Spleen (tissue), 11 donors: ENCODE measurements at regions not wholly inside any gene's neighbourhood (a gene's known extent, or its start where the extent isn't known, plus 50 kb on each side); places are given as distances from the start of the nearest gene placed in this dataset.

Source experiments
- DNase-seq: peaks from one replicate; pipeline ENCODE4 v3.0.0-alpha.2; 2020
- H3K27ac ChIP-seq, 8 donors: fragments of 200-600 bp; sonication (generic) in 7 of 8; 1 replicate in 4 of 8; 2 replicates in 4 of 8; pipeline versions ENCODE4 v1.5.0 to v1.8.0; 2016 to 2021; ENCODE audit warnings: inconsistent platforms in 4 of 8, mild to moderate bottlenecking in 4 of 8, moderate library complexity in 1 of 8
- H3K27me3 ChIP-seq, 7 donors: fragments of 200-600 bp; sonication (generic) in 6 of 7; replicated peaks in 1 of 7; 1 replicate in 4 of 7; 2 replicates in 3 of 7; pipeline versions ENCODE4 v1.5.0 to v1.8.0; 2016 to 2021; ENCODE audit warnings: inconsistent platforms in 3 of 7, mild to moderate bottlenecking in 1 of 7
- H3K36me3 ChIP-seq, 6 donors: fragments of 200-600 bp; sonication (generic) in 5 of 6; 1 replicate in 4 of 6; 2 replicates in 2 of 6; pipeline versions ENCODE4 v1.5.0 to v1.8.0; 2016 to 2021; ENCODE audit warnings: inconsistent platforms in 2 of 6
- H3K4me1 ChIP-seq, 6 donors: fragments of 200-600 bp; sonication (generic) in 5 of 6; 1 replicate in 3 of 6; 2 replicates in 3 of 6; pipeline versions ENCODE4 v1.5.0 to v1.8.0; 2016 to 2021; ENCODE audit warnings: inconsistent platforms in 3 of 6
- H3K4me3 ChIP-seq, 8 donors: fragments of 200-600 bp; sonication (generic) in 7 of 8; 1 replicate in 4 of 8; 2 replicates in 4 of 8; pipeline versions ENCODE4 v1.5.0 to v1.8.0; 2016 to 2021; ENCODE audit warnings: inconsistent platforms in 4 of 8, mild to moderate bottlenecking in 4 of 8, moderate library complexity in 2 of 8
- H3K9me3 ChIP-seq, 8 donors: fragments of 200-600 bp; sonication (generic) in 7 of 8; 1 replicate in 4 of 8; 2 replicates in 4 of 8; pipeline versions ENCODE4 v1.5.0 to v1.8.0; 2016 to 2021; ENCODE audit warnings: inconsistent platforms in 4 of 8
- POLR2A ChIP-seq, 3 donors: fragments of 450-650 bp; IDR thresholded peaks; one replicate each; pipeline ENCODE4 v1.5.1; 2017; ENCODE audit warnings: antibody characterized with exemption in 3 of 3, mild to moderate bottlenecking in 1 of 3
- POLR2AphosphoS5 ChIP-seq, 3 donors: sonication (generic); formaldehyde crosslinking; IDR thresholded peaks; one replicate each; pipeline ENCODE4 v1.5.1; 2017; ENCODE audit warnings: antibody characterized with exemption in 3 of 3
- WGBS, 5 donors: extraction: QIAGEN DNeasy Blood & Tissue Kit in 3 of 5; methylation state at CpG; one replicate each; pipeline versions ENCODE4 v1.1.5 to v1.1.7; 2013 to 2018; 5-methylcytosine and 5-hydroxymethylcytosine counted together
- intact Hi-C: fragments of 100-400 bp; cut with DNase I; formaldehyde crosslinking; loops from one replicate; pipeline ENCODE4 v1.15.0; 2023; ENCODE audit warnings: low total_unique reads
- TF ChIP-seq, protein P1 (sequence below), 11 experiments: fragments of 200-600 bp in 7 of 11; fragments of 450-650 bp in 4 of 11; sonication (generic) in 4 of 11; IDR thresholded peaks in 8 of 11; conservative IDR thresholded peaks in 3 of 11; 1 replicate in 7 of 11; 2 replicates in 4 of 11; pipeline versions ENCODE4 v1.4.0 to v1.8.0; 2016 to 2021; ENCODE audit warnings: antibody characterized with exemption in 11 of 11, inconsistent platforms in 4 of 11, mild to moderate bottlenecking in 1 of 11
- donor health status: healthy with polysubstance abuse.
- donor health status: DM: no; HTN: no; CAD: no; lungs with moderate emphysema.
- donor health status: DM: no; HTN: no; CAD: no.
- donor health status: Bipolar disorder and iron deficiency.
- donor health status: healthy.
- donor health status: DM: no; HTN: no; CAD: no.
- donor health status: DM: yes; HTN: yes; CAD: no.

DNA sequence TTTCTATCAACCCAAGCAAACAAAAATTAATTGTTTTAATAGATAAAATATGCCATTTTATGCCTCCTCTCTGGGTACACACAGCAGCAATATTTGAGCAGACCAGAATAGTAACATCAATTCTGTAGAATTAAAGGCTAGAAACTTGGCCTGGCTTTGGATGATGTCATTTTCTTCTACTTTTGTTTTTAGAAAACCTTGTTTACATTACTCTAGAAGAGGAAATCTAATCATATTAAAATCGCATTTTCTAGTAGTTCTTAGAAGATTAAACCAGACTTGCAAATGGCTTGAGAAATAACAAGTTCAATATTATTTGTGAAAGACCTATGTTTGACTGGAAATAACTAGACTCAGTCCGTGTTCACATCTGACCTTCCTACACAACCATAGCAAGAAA is 102.3 kb upstream of the RFX8 start:
- no peaks in the 10 kb centered on the region for H3K4me1 ChIP-seq
- DNase-seq, result no peak
- TF ChIP-seq, protein P1, sequence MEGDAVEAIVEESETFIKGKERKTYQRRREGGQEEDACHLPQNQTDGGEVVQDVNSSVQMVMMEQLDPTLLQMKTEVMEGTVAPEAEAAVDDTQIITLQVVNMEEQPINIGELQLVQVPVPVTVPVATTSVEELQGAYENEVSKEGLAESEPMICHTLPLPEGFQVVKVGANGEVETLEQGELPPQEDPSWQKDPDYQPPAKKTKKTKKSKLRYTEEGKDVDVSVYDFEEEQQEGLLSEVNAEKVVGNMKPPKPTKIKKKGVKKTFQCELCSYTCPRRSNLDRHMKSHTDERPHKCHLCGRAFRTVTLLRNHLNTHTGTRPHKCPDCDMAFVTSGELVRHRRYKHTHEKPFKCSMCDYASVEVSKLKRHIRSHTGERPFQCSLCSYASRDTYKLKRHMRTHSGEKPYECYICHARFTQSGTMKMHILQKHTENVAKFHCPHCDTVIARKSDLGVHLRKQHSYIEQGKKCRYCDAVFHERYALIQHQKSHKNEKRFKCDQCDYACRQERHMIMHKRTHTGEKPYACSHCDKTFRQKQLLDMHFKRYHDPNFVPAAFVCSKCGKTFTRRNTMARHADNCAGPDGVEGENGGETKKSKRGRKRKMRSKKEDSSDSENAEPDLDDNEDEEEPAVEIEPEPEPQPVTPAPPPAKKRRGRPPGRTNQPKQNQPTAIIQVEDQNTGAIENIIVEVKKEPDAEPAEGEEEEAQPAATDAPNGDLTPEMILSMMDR (IDR thresholded peaks at IDR 0.05 in 8 of 11, conservative IDR thresholded peaks at IDR 0.05 in 3 of 11), result no peak
- no peak for TF ChIP-seq POLR2A (IDR thresholded peaks at IDR 0.05)
- no peak for TF ChIP-seq POLR2AphosphoS5 (IDR thresholded peaks at IDR 0.05)
- intact Hi-C loops, result no loop called here
- H3K27ac ChIP-seq, result no peak overlapping the region
- H3K27me3 ChIP-seq, result no peaks in the 10 kb centered on the region
- H3K9me3 ChIP-seq, result no peaks in the 10 kb centered on the region
- no peak overlapping the region for H3K4me3 ChIP-seq
- no peaks in the 10 kb centered on the region for H3K36me3 ChIP-seq
- 59 to 79% (median 75%) methylated on average over 2 of the region's 2 CpGs for WGBS, 5 donors

DNA sequence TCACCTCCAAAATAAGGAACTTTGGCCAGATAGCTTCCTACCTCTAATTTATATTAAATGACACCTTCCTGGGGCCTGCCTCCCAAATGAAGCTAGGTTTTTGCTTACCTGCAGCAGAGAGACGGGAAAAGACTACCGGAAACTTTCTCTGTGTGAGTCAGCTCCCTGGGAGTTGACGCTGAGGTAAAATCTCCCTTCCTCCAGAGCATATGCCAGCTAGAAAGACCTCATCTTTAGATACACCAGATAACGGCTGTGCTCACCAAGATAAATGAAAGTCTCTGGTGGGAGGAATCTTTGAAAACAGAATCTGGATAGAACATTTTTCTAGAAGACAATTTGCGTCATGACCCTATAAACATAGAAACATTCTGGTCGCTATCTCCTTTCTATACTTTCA is 99.7 kb upstream of the RFX8 start:
- no peak for TF ChIP-seq POLR2A (IDR thresholded peaks at IDR 0.05)
- no peak for TF ChIP-seq POLR2AphosphoS5 (IDR thresholded peaks at IDR 0.05)
- TF ChIP-seq, protein P1 (IDR thresholded peaks at IDR 0.05 in 8 of 11, conservative IDR thresholded peaks at IDR 0.05 in 3 of 11), result no peak
- Histone ChIP-seq H3K27me3 (no peaks in the 10 kb centered on the region), H3K36me3 (no peaks in the 10 kb centered on the region), H3K9me3 (no peaks in the 10 kb centered on the region), H3K4me3 (no peak overlapping the region), H3K27ac (no peak overlapping the region), H3K4me1 (no peaks in the 10 kb centered on the region)
- 87 to 93% (median 91%) methylated on average over 6 of the region's 6 CpGs for WGBS, 5 donors
- intact Hi-C loops, result no loop called here
- no peak for DNase-seq

DNA sequence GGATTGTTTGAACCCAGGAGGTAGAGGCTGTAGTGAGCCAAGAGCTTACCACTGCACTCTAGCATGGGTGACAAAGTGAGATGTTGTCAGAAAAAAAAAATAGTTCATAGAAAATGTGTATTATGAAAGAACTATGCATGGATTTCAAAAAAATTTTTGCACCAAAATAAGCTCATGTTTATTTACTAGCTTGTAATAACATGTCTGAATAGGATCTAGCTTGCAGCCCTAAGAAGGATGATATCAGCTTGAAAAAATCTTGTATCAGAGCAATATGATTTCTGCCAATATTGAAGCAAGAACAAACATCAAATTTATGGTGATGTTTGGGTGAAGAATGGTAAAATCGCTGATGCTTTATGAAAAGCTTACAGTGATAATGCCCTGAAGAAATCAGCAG is 97.0 kb upstream of the RFX8 start:
- DNase-seq, result no peak
- H3K4me3 ChIP-seq, result no peak overlapping the region
- H3K9me3 ChIP-seq, result no peaks in the 10 kb centered on the region
- no peak for TF ChIP-seq POLR2AphosphoS5 (IDR thresholded peaks at IDR 0.05)
- no peak for TF ChIP-seq POLR2A (IDR thresholded peaks at IDR 0.05)
- TF ChIP-seq, protein P1 (IDR thresholded peaks at IDR 0.05 in 8 of 11, conservative IDR thresholded peaks at IDR 0.05 in 3 of 11), result no peak
- no peaks in the 10 kb centered on the region for H3K4me1 ChIP-seq
- no peak overlapping the region for H3K27ac ChIP-seq
- WGBS, 5 donors, result 87 to 100% (median 95%) methylated on average over 1 of the region's 1 CpG
- no peaks in the 10 kb centered on the region for H3K36me3 ChIP-seq
- H3K27me3 ChIP-seq, result no peaks in the 10 kb centered on the region
- intact Hi-C loops, result no loop called here

DNA sequence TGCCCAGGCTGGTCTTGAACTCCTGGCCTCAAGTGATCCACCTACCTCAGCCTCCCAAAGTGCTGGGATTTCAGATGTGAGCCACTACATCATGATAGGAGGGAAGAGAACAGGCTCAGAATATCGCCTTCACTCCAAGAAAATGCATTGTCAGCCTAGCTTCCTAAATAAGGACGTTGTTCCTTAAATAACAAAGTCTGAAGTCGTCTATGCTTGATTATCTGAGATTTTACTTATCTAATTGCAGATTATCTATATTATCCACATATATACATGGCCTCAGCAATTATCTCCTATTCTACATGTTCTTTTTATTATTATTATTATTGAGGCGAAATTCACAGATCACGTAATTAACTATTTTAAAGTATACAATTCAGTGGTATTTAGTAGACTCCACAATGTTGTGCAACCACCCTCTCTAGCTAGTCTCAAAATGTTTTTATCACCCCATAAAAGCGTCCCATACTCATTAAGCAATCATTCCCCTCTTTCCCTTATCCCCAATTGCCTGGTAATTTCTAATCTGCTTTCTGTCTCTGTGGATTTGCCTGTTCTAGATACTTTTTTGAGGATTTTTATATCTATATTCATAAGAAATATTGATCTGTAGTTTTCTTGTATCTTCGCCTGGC is 95.1 kb upstream of the RFX8 start:
- no peak for TF ChIP-seq POLR2A (IDR thresholded peaks at IDR 0.05)
- TF ChIP-seq, protein P1 (IDR thresholded peaks at IDR 0.05 in 8 of 11, conservative IDR thresholded peaks at IDR 0.05 in 3 of 11), result no peak
- no peak for TF ChIP-seq POLR2AphosphoS5 (IDR thresholded peaks at IDR 0.05)
- Histone ChIP-seq H3K27me3 (peaks cover 0 to 12% (median 0%) of the 10 kb centered on the region in 7 donors), H3K4me1 (no peaks in the 10 kb centered on the region), H3K36me3 (no peaks in the 10 kb centered on the region), H3K27ac (peak overlapping the region in 1 of 8 donors; percentile 17), H3K4me3 (no peak overlapping the region), H3K9me3 (no peaks in the 10 kb centered on the region)
- no peak for DNase-seq
- 62 to 78% (median 71%) methylated on average over 7 of the region's 7 CpGs for WGBS, 5 donors
- intact Hi-C loops, result no loop called here
